C1 segment of cervical spinal cord (tissue), 14 donors: ENCODE measurements at regions not wholly inside any gene's neighbourhood (a gene's known extent, or its start where the extent isn't known, plus 50 kb on each side); places are given as distances from the start of the nearest gene placed in this dataset.

ENCODE experiments used
- DNase-seq, 14 donors: peaks; one replicate each; lab custom pipeline; 2025; lab: John Stamatoyannopoulos, UW

DNA sequence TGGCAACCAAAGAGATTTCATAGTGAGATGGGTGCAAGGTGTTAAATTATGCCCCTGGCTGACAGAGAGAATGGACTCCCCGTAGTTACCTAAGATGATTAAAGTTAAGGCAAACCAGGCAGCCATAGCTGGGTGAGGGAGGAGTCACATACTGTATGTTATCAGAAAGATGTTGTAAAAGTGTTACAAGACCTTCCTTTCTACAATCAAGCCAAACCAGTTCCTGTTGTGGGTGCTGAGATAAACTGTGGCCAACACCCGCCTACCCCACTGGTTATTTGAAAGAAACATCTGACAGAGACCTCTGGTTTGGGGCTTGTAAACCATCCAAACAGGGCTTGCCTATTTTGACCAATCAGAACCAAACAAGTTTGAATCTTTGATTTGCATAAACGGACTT lies 684.7 kb upstream of the NUDT12 start:
- DNase-seq = no peak

DNA sequence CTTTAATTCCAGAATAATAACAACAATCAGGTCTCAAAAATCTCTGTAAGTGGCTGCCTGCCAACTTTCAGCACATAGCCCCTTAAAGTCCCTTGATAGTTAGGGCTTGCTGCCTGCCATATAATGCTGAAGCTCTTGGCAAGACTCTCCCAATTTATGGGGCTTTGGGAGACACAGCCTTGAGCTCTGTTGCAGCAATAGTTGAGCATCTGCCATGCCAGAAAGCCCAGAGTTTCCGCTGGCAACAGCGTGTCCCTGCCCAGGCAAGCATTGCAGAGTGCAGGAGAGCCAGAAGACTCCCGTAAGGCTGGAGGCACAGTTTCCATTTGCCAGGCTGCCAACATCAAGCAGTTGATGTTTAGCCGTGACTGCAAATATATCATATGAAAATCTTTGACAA lies 678.5 kb upstream of the NUDT12 start:
- DNase-seq = peak in 4 of 14 donors; percentile 2 to 26 (median 6)

DNA sequence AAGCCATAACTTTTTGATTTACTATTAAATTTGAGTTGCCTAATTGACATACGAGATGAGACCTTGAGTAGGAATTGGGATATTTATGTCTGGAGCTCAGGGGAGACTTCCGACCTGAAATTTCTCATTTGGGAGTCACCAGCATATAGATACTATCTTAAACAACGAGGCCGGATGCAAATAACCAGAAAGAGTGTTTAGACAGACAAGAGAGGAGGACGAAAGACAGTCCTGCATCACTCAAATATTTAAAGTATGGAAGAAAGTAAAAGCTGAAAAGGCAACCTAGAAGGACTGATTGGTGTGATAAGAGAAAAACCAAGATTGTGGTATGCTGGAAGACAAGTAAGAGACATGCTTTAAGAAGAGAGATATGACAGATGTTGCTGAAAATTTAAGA lies 675.0 kb upstream of the NUDT12 start:
- no peak for DNase-seq

DNA sequence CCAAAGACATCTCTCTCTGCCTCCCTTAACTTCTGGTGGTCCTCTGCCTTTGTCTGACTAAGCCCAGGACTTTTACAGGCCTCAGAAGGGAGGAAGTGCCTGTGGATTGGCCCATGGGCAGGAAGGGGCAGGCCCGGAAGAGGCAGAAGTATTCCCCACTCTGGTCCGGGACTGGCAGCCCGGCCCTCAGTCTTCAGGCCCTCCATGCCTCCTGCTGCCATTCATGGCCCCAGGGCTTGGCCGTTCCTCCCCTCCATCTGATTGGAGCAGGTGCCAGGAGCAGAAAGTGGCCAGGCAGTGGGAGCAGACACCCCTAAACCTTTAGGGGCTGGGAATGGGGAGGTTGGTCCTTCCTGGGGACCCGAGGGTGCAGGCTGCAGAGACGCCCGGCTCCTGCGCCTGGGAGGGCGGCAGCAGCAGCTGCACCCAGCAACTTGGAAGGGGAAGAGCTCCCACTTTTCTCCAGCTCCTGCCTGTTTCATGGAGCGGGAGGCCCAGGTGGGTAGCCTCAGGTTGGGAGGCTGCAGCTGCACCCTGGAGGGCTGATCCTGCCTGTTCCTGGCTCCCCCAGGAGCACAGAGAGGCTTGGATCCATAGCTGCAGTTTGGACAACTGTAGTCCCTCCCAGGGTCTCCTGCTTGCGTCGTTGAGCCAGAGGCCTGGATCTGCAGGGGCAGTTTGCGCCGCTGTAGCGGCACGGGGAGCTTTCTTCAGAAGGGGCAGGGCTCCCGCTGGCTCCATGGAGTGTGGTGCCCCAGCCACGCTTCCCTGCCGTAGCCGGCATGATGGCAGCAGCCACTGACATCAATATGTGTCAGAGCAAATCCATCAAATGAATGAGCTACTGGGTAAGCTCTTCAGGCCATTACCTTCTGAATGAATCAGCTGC lies 661.5 kb upstream of the NUDT12 start:
- no peak for DNase-seq

DNA sequence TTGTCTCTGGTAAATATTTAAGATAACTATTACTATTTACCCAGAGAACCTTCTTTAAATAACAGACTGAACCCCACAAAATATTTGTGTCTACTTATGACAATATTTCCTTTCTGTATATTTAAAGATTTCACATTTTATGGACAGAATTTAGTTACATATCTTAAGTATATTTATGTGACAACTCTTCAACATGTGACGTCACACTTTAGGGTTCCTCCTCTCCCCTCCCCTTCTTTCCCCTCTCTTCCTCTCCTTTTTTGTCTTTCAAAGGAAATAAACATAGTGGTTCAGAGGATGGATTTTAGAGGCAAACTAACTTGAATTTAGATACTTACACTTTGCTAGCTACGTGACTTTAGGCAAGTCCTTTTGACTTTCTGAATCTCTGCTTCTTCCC lies 655.6 kb upstream of the NUDT12 start:
- DNase-seq = no peak

DNA sequence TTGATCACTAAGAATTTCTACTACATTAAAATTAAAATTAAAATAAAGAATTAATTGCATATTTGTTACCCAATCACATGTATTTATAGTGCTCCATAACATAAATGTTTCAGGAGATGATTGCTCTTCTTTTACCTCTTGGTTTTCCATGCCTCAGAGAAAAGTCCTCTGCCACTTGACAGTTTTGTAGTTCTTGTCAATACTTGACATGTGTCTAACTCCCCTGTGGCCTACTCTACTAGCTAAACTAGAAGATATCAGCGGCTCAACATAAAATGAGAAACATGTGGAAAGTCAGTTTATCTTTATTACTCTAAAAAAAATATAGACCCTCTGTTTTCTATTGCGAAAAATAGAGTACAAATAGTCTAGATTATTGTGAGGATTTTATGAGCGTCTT lies 650.6 kb upstream of the NUDT12 start:
- no peak for DNase-seq

DNA sequence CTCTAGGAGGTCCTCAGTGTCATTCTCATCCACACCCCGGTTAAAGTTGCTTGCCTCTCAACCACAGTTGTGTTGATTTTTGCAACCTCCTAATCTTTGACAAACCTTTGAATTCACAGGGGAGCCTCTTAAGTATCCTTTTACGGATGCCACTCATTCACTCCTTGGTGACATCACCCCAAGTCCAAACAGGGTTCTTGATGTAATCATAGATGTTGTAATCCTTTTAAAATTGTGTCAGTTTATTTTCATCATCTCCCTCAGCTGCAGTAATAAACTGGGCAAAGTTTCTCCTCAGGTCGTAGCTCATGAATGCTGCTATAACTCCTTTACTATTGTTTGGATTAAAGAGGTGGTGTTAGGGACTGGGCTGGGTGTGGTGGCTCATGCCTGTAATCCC lies 637.2 kb upstream of the NUDT12 start:
- no peak for DNase-seq

DNA sequence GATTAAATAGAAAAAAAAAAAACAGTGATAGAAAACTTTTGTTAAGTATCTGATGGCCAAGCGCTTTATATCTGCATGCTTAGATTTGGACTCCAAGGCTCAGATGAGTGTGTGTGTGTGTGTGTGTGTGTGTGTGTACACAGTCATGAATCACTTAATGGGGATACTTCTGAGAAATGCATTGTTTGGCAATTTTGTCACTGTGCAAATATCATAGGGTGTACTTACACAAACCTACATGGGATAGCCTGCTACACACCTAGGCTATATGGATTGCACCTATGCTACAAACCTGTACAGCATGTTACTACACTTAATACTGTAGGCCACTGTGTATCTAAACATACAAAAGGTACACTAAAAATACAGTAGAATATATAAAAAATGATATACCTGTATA lies 635.6 kb upstream of the NUDT12 start:
- DNase-seq = no peak

DNA sequence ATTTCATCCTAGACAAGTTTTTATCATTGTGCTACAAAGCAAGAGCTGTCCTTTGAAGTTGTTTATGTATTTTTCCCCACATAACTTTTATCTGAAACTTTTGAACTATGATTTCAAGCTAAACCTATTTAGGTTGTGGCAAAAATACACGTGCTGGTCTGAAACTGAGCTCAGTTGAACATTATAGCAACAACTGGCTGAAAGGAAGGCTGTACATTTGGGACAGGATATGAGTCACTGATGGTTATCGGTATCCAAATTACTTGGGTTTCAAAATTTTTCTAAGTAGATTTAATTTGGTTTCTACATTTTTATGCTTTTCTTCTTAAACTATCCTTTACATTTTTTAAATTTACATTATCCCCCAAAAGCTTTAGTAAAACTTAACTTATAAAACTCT lies 627.3 kb upstream of the NUDT12 start:
- no peak for DNase-seq

DNA sequence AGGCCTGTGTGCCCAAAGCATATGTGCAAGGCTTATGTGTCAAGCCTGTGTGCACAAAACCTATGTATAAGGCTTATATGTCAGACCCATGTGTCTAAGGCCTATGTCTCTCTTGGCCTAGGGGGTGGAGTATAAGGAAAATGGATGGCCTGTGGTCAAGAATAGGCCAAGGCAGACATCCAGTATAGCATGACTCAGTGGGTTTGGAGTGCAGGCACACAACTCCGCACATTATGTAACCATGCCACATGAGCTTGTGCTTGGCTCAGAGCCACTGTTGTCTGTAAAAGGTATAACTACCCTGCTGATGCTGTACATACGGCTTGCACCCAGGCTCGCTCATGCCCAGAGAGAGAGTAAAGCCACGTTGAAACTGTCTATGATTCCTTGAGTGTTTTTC lies 626.4 kb upstream of the NUDT12 start:
- no peak for DNase-seq

DNA sequence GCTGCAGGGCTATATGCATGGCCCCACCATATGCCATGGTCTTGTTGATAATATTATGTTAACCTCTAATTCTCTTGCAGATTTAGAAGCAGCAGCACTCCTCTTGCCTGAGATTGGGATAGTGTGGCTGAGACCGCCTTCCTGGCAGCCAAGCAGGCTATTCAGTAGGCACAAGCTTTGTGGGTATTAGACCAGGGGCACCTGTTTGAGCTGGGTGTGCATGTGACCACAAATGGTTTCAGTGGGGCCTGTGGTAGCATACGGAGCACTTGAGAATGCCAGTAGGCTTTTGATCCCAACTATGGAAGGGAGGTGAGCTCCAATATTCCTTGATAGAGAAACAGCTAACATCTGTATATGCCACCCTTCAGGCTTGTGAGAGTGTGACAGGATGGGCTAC lies 625.1 kb upstream of the NUDT12 start:
- no peak for DNase-seq

DNA sequence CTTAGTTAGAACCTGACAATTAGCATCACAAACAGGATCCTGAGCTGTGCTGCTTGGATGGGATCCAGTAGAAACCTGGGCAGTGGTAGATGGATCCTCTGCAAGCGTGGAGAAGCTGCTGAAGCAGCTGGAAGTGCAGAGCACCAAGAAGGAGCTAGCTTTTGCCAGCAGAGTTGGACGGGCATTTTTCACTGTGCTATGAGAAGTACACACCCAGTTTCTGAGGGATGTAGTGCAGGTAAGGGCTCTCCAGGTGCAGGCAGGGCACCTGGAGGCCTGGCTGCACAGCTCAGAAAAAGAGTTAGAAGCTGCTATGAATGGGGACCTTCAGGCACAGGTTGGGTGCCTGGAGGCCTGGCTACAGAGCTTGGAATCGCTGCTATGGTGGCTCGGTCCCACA lies 623.9 kb upstream of the NUDT12 start:
- no peak for DNase-seq

DNA sequence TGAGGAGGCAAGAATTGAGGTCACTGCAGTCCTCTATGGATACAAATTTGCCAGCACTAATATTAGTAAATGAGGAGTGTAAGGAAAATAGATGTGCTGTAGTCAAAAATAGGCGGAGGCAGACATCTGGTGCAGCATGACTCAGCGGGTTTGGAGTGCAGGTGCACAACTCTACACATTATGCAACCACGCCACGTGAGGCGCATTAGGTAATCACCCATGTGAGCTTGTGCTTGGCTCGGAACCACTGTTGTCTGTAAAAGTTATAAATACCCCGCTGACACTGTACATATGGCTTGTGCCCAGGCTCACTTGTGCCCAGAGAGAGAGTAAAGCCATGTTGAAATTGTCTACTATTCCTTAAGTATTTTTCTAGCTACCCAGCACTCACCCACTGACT lies 623.5 kb upstream of the NUDT12 start:
- no peak for DNase-seq

DNA sequence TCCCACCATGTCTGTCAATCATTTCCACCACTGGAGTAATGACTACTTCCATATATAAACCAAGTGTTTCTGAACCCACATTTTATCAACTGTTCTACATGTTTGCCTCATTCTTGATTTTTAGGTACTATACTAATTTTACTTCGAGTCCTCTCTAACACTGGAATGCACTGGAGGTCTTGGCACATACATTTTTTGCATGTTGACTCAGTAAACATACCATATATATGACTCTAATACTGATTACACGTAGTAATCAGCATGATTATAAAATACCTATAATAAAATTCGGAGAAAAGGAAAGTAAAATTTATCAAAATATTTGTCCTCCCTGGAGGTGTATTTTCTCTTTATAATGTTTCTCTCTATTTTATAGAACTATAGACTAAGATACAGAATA lies 621.7 kb upstream of the NUDT12 start:
- no peak for DNase-seq

DNA sequence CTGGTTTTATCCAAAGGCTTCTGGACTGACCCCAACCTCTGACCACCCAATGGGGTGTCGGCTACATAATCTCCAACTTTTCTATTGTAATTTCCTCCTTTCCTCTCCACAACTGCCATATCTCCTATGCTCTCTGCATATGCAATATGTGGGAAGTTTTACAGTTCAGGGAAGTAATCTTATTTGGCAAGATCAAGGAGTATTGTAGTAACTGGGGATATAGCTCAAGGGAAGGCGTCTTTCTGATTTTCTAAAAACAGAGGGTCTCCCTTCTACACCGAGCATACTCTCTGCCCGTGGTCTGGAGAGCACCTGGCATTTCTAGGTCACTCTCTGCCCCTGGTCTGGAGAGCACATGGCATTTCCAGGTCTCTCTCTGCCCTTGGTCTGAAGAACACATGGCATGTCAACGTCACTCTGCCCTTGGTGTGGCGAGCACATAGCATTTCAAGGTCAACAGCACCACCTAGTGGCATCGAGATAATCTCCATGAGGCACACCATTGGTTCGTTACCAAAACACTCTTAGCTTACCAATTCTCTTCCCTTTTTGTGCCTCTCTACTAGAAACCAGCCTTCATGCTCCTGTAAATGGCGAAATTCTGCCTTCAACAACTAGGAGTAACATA lies 616.4 kb upstream of the NUDT12 start:
- peak in 5 of 14 donors; percentile 4 to 6 (median 6) for DNase-seq

DNA sequence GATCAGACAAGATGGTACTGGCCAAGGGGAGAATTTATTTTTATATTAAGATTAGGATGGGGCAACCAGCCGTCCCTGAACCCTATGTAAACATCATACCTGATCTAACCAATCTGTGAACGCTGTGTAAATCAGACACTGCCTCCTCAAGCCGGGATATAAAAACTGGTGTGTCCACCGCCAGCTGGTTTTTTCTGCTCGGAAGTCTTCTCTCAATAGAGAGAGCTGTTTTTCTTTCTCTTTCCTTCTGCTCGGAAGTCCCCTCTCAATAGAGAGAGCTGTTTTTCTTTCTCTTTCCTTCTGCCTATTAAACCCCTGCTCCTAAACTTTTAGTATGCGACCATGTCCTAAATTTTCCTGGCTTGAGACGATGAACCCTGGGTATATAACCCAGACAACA lies 615.5 kb upstream of the NUDT12 start:
- no peak for DNase-seq

DNA sequence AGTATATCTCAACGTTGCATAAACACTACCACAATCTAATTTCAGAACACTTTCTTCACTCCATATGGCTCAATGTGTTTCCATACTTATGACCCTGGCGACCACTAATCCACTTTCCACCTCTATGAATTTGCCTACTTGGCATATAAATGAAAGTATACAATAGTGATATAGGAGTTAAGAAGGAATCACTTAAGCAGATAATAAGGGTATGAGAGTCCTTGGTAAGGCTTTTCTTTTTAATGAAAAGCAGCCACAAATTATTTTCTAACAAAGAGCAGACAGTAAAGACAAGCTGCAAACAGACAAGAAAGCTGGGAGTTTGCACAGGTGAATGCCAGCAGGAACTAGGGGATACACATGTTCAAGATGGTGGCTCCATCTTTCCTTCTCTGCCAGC lies 615.1 kb upstream of the NUDT12 start:
- DNase-seq = no peak

DNA sequence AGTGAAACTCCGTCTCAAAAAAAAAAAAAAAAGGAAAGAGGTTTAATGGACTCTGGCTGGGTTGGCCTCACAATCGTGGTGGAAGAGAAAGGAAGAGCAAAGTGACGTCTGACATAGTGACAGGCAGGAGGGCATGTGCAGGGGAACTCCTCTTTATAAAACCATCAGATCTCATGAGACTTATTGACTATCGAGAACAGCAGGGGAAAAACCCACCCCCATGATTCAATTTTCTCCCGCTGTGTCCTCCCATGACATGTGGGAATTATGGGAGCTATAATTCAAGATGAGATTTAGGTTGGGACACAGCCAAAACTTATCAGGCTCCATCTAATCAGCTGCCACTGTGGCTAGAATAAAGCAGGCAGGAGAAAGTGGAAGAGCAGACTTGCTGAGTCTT lies 610.4 kb upstream of the NUDT12 start:
- DNase-seq = no peak

DNA sequence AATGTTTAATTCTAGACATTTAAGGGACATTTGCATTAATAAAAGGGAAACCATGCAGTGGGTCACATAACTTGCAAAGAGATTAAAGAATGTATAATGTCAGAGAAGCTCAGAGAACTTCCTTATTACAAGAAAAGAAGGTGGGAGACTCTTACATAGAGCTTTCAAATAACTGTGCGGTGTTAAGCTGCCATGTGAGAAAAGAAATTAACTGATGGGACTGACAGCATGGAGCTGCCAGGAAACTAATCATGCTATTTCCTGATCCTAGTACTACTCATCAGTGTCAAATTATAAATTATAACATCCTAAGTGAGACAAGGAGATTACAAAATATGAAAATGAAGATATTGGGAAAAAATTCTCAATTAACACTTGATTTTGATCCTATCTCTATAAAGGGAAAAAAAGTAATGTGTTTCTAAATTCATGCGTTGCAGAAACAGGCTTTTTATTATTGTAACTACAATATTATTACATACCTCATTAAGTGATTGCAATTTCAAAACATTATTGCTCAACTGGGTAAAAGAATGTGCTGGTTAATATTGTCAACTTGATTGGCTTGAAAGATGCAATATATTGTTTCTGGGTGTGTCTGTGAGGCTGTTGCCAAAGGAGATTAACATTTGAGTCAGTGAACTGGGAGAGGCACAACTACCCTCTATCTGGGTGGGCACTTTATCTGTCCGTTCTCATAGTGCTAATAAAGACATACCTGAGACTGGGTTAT lies 609.5 kb upstream of the NUDT12 start:
- DNase-seq = no peak

DNA sequence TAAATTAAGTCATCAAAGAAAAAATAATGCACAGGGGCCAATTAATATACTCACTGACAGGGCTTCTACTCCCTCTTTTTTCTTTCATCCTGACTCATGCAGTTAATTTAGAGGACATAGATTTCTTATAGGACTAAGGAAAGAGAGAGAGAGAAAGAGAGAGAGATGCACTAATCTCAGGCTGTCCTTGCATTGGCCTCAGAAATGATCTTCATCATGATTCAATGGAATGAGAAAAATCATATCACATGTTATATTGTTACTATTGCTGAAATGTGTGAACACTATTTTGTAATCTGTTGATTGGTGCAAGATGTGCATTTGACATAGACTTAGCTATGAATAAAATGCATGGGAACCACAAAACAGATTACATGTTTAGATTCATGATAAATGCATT lies 608.3 kb upstream of the NUDT12 start:
- DNase-seq = no peak

DNA sequence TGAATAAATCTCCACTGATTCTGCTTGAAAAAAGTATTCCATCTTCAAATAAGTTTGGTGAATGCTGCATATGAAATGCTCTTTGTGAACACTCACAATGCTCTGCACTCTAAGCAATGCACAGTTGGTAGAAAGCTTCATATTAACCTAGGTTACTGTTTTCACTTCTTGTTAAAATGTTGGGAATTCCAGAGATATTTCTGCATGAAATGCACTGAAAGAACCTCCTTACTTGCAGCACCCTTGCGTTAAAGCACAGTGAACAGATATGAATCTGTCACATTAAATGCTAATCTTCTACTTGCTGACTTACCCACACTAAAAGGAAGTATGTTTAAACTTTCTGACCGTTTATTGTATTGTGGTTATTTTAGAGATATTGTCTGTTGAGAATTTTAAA lies 584.1 kb upstream of the NUDT12 start:
- DNase-seq = no peak

DNA sequence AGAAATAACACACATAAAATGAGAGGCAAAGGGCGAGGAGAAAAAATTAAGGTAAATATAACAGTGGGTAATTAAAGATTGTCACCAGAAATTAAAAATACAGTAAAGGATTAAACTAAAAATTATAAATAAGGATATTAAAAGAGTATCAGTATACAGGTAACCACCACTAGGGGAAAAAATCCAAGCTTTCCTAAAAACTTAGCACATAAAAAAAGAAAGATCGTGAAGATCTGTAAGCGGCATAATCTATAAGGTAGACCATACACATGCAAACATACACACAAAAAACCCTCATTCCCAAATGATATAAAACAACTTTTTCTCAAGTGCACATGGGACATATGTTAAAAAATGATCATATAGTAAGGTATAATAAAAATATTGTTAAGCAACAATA lies 577.3 kb upstream of the NUDT12 start:
- no peak for DNase-seq

DNA sequence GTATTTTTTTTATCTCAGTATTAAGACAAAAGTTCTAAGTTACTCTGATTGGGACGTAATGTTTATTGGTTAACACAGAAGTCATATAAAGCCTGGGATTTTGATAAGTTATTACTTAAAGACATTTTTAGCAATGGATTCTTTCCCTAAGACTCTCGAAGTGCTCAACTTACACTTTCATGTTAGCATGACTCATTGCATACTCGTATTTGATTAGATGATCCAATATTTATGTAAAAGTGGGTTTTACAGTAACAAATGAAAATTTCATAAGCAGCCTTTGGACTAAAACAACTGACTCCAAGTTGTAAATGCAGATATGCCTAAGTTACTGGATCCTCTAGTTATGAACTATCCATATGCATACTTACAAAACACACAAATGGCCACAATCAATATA lies 567.7 kb upstream of the NUDT12 start:
- DNase-seq = no peak
